K562 (cell line): ENCODE measurements at regions not wholly inside any gene's neighbourhood (a gene's known extent, or its start where the extent isn't known, plus 50 kb on each side); places are given as distances from the start of the nearest gene placed in this dataset.

Source experiments
- BRCA1 ChIP-seq, 2 experiments: fragments of 450-650 bp in 1 of 2; sonication (generic) in 1 of 2; formaldehyde crosslinking in 1 of 2; IDR thresholded peaks; 2 replicates each; pipeline versions ENCODE4 v1.5.0 to v1.6.1; 2017 to 2020; ENCODE audit warnings: mild to moderate bottlenecking in 1 of 2, missing genetic modification reagents in 1 of 2
- ELF1 ChIP-seq: fragments of 200-800 bp; sonication (Bioruptor generic); IDR thresholded peaks from 2 replicates; pipeline ENCODE4 v1.6.1; 2016; ENCODE audit warnings: missing genetic modification characterization, missing compliant biosample characterization
- HCFC1 ChIP-seq: IDR thresholded peaks from 2 replicates; pipeline ENCODE4 v1.6.1; 2012; ENCODE audit warnings: low read depth, low read length, improper control_type of control experiment
- KLF13 ChIP-seq: fragments of 450-650 bp; IDR thresholded peaks from 2 replicates; pipeline ENCODE4 v1.6.1; 2016; ENCODE audit warnings: missing genetic modification characterization, low read depth, mild to moderate bottlenecking, missing compliant biosample characterization, moderate library complexity, borderline replicate concordance
- MYBL2 ChIP-seq, 2 experiments: fragments of 450-650 bp in 1 of 2; sonication (generic) in 1 of 2; formaldehyde crosslinking in 1 of 2; IDR thresholded peaks; 2 replicates each; pipeline versions ENCODE4 v1.6.1 to v1.8.1; 2017 to 2022; ENCODE audit warnings: borderline replicate concordance in 1 of 2, inconsistent platforms in 1 of 2, low read depth in 1 of 2, mild to moderate bottlenecking in 1 of 2, missing genetic modification reagents in 1 of 2, moderate library complexity in 1 of 2
- POLR2A ChIP-seq: fragments of 450-650 bp; conservative IDR thresholded peaks from 2 replicates; pipeline ENCODE4 v1.6.1; 2016
- POLR2AphosphoS5 ChIP-seq: IDR thresholded peaks from 2 replicates; pipeline ENCODE4 v1.6.1; 2011; ENCODE audit warnings: mild to moderate bottlenecking, low read depth, low read length, moderate library complexity; ENCODE audit not compliant: control insufficient read depth, insufficient read depth
- RBBP5 ChIP-seq: fragments of 200-600 bp; sonication (generic); IDR thresholded peaks from 2 replicates; pipeline ENCODE4 v1.6.1; 2012; ENCODE audit warnings: borderline replicate concordance, mild to moderate bottlenecking, low read length, control low read depth, inconsistent platforms; ENCODE audit not compliant: insufficient read depth, poor library complexity, severe bottlenecking
- SIX5 ChIP-seq, 2 experiments: IDR thresholded peaks; 2 replicates each; pipeline ENCODE4 v1.6.1; 2011; ENCODE audit warnings: low read length in 2 of 2, borderline replicate concordance in 1 of 2, low read depth in 1 of 2, mild to moderate bottlenecking in 1 of 2, moderate library complexity in 1 of 2; ENCODE audit not compliant: insufficient read depth in 1 of 2
- SMAD3 ChIP-seq: fragments of 450-650 bp; formaldehyde crosslinking; conservative IDR thresholded peaks from 2 replicates; pipeline ENCODE4 v1.4.0; 2020; ENCODE audit warnings: mild to moderate bottlenecking
- ZNF384 ChIP-seq: IDR thresholded peaks from 2 replicates; pipeline ENCODE4 v1.6.1; 2012; ENCODE audit warnings: low read depth, low read length, improper control_type of control experiment
- ZNF76 ChIP-seq: fragments of 250-450 bp; sonication (Bioruptor Pico); IDR thresholded peaks from 2 replicates; pipeline ENCODE4 v1.4.0; 2020; ENCODE audit warnings: mild to moderate bottlenecking, moderate library complexity, borderline replicate concordance
- TF ChIP-seq, protein P1 (sequence below): fragments of 200-800 bp; sonication (Bioruptor generic); IDR thresholded peaks from 2 replicates; pipeline ENCODE4 v1.6.1; 2017; ENCODE audit warnings: missing genetic modification characterization, missing compliant biosample characterization
- TF ChIP-seq, protein P2 (sequence below), 2 experiments: fragments of 450-650 bp in 1 of 2; sonication (generic) in 1 of 2; formaldehyde crosslinking in 1 of 2; IDR thresholded peaks; 2 replicates each; pipeline versions ENCODE4 v1.7.1 to v1.9.0; 2016 to 2022; ENCODE audit warnings: inconsistent platforms in 1 of 2, mild to moderate bottlenecking in 1 of 2, missing genetic modification reagents in 1 of 2

DNA sequence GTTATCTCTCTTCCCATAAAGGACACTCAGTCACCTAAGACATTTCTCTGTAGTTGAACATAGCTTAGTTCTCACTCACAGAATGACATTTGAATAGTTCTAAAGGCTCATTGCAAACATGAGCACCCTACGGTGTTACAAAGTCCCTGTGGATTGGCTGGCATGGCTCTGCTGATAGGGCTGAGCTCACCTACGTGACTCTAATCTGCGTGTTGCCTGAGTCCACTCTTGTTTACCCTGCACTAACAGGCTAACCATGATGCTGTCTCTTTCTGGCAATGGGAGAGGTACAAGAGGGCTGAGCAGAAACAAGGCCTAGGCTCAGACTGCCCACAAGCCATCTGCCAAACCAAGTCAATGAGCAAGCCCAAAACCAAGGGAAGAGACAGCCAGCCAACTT, 103.6 kb downstream of the PALM2AKAP2 start:
- TF ChIP-seq BRCA1 (IDR thresholded peaks at IDR 0.05) (no peak), BRCA1 (CRISPR knock-in tag; IDR thresholded peaks at IDR 0.05) (no peak), ZNF384 (no peak), POLR2A (no peak), ELF1 (tag) (no peak), POLR2AphosphoS5 (no peak), MYBL2 (IDR thresholded peaks at IDR 0.05; ENCODE audit: low read depth) (no peak), MYBL2 (CRISPR knock-in tag; IDR thresholded peaks at IDR 0.05; ENCODE audit: borderline replicate concordance) (no peak), HCFC1 (no peak), SMAD3 (no peak), ZNF76 (CRISPR knock-in tag) (no peak), KLF13 (no peak), SIX5 (IDR thresholded peaks at IDR 0.05; ENCODE audit: borderline replicate concordance in 1 of 2, insufficient read depth in 1 of 2, low read depth in 1 of 2, low read length in 2 of 2) (no peak), RBBP5 (no peak)
- TF ChIP-seq, protein P1, sequence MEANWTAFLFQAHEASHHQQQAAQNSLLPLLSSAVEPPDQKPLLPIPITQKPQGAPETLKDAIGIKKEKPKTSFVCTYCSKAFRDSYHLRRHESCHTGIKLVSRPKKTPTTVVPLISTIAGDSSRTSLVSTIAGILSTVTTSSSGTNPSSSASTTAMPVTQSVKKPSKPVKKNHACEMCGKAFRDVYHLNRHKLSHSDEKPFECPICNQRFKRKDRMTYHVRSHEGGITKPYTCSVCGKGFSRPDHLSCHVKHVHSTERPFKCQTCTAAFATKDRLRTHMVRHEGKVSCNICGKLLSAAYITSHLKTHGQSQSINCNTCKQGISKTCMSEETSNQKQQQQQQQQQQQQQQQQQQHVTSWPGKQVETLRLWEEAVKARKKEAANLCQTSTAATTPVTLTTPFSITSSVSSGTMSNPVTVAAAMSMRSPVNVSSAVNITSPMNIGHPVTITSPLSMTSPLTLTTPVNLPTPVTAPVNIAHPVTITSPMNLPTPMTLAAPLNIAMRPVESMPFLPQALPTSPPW (CRISPR knock-in tag): no peak
- TF ChIP-seq, protein P2, sequence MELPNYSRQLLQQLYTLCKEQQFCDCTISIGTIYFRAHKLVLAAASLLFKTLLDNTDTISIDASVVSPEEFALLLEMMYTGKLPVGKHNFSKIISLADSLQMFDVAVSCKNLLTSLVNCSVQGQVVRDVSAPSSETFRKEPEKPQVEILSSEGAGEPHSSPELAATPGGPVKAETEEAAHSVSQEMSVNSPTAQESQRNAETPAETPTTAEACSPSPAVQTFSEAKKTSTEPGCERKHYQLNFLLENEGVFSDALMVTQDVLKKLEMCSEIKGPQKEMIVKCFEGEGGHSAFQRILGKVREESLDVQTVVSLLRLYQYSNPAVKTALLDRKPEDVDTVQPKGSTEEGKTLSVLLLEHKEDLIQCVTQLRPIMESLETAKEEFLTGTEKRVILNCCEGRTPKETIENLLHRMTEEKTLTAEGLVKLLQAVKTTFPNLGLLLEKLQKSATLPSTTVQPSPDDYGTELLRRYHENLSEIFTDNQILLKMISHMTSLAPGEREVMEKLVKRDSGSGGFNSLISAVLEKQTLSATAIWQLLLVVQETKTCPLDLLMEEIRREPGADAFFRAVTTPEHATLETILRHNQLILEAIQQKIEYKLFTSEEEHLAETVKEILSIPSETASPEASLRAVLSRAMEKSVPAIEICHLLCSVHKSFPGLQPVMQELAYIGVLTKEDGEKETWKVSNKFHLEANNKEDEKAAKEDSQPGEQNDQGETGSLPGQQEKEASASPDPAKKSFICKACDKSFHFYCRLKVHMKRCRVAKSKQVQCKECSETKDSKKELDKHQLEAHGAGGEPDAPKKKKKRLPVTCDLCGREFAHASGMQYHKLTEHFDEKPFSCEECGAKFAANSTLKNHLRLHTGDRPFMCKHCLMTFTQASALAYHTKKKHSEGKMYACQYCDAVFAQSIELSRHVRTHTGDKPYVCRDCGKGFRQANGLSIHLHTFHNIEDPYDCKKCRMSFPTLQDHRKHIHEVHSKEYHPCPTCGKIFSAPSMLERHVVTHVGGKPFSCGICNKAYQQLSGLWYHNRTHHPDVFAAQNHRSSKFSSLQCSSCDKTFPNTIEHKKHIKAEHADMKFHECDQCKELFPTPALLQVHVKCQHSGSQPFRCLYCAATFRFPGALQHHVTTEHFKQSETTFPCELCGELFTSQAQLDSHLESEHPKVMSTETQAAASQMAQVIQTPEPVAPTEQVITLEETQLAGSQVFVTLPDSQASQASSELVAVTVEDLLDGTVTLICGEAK (IDR thresholded peaks at IDR 0.05): no peak
- TF ChIP-seq, protein P2 (CRISPR knock-in tag; IDR thresholded peaks at IDR 0.05): no peak
